ENCODE measurements at regions not wholly inside any gene's neighbourhood (a gene's known extent, or its start where the extent isn't known, plus 50 kb on each side); places are given as distances from the start of the nearest gene placed in this dataset.

GRCh38 chrX:114332766-114333165, 251.1 kb upstream of the HTR2C start:
- no peak for DNase-seq

GRCh38 chrX:114334473-114334982, 249.4 kb upstream of the HTR2C start:
- DNase-seq: no peak

- DNase-seq: no peak
Measured at GRCh38 chrX:114338870-114339269, 245.0 kb upstream of the HTR2C start.

GRCh38 chrX:114344756-114345349, 239.0 kb upstream of the HTR2C start:
- DNase-seq: peak in 1 of 2 experiments; percentile 63

- DNase-seq: no peak
Measured at GRCh38 chrX:114361076-114361725, 222.7 kb upstream of the HTR2C start.

GRCh38 chrX:114363346-114363745, 220.5 kb upstream of the HTR2C start:
- DNase-seq: no peak

- no peak for DNase-seq
Measured at GRCh38 chrX:114365065-114365834, 218.6 kb upstream of the HTR2C start.

GRCh38 chrX:114372937-114373336, 210.9 kb upstream of the HTR2C start:
- no peak for DNase-seq

- no peak for DNase-seq
Measured at GRCh38 chrX:114390251-114390796, 193.6 kb upstream of the HTR2C start.
